ENCODE measurements at regions not wholly inside any gene's neighbourhood (a gene's known extent, or its start where the extent isn't known, plus 50 kb on each side); places are given as distances from the start of the nearest gene placed in this dataset.

DNA sequence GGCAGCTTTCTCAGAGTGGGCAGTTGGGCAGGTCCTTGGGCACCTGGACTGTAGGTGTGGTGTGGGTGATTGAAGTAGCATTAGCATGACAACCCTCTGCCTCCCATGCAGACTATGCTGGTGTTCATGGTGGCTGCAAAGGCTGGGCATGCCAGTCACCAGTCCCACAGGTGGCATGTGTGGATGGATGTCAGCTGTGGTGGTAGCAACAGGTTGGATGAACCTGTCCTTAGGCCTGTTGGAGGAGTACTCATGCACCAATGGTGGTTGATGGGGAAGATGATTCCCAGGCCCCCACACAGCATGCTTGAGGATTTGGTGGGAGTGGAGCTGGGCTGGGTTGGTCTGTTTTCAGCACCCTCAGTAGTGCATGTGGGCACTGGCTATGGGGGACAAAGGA is 251.1 kb downstream of the PAX1 start:
- H3K27ac ChIP-seq: no peak overlapping the region
- intact Hi-C loops (cut with DNase I): no loop called here
- H3K36me3 ChIP-seq (replicated peaks in 1 of 2): no peaks in the 10 kb centered on the region
- no peak overlapping the region for H3K4me3 ChIP-seq
- TF ChIP-seq, protein P1, sequence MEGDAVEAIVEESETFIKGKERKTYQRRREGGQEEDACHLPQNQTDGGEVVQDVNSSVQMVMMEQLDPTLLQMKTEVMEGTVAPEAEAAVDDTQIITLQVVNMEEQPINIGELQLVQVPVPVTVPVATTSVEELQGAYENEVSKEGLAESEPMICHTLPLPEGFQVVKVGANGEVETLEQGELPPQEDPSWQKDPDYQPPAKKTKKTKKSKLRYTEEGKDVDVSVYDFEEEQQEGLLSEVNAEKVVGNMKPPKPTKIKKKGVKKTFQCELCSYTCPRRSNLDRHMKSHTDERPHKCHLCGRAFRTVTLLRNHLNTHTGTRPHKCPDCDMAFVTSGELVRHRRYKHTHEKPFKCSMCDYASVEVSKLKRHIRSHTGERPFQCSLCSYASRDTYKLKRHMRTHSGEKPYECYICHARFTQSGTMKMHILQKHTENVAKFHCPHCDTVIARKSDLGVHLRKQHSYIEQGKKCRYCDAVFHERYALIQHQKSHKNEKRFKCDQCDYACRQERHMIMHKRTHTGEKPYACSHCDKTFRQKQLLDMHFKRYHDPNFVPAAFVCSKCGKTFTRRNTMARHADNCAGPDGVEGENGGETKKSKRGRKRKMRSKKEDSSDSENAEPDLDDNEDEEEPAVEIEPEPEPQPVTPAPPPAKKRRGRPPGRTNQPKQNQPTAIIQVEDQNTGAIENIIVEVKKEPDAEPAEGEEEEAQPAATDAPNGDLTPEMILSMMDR (IDR thresholded peaks at IDR 0.05): no peak
- no peak for TF ChIP-seq POLR2A (IDR thresholded peaks at IDR 0.05)
- H3K9me3 ChIP-seq (replicated peaks in 1 of 3): peaks cover 0 to 4% (median 0%) of the 10 kb centered on the region in 3 donors
- H3K4me1 ChIP-seq (replicated peaks in 1 of 2): no peaks in the 10 kb centered on the region
- no peaks in the 10 kb centered on the region for H3K27me3 ChIP-seq
- DNase-seq: no peak

GRCh38 chr20:21947406-21947805 is 241.9 kb downstream of the PAX1 start:
- no peaks in the 10 kb centered on the region for H3K9me3 ChIP-seq (replicated peaks in 1 of 3)
- 48 to 53% (median 50%) methylated on average over 2 of the region's 2 CpGs for WGBS, 4 donors
- no peaks in the 10 kb centered on the region for H3K36me3 ChIP-seq (replicated peaks in 1 of 2)
- no peaks in the 10 kb centered on the region for H3K4me1 ChIP-seq (replicated peaks in 1 of 2)
- intact Hi-C loops (cut with DNase I): no loop called here
- no peak overlapping the region for H3K27ac ChIP-seq
- DNase-seq: no peak
- no peak for TF ChIP-seq POLR2A (IDR thresholded peaks at IDR 0.05)
- TF ChIP-seq, protein P1 (IDR thresholded peaks at IDR 0.05): no peak
- H3K27me3 ChIP-seq: no peaks in the 10 kb centered on the region
- H3K4me3 ChIP-seq: no peak overlapping the region

DNA sequence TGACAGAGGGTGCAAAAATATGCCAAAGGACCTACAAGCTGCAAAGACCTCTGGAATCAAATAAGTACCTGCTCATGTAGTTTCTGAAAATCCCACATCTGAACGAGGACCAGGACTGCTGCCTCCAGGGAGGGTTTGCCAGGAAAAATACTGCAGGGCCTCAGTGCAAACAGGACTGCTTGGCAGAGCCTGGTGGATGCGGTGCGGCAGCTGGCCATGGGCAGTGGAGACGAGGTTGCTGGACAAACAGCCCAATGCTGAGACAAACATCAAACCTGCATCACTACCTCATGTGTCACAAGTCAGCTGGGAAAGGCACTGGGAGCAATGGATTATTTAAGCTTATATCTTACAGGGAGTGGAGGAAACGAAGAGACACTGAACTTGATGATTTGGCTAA is 238.8 kb downstream of the PAX1 start:
- TF ChIP-seq POLR2A (IDR thresholded peaks at IDR 0.05): no peak
- TF ChIP-seq, protein P1 (IDR thresholded peaks at IDR 0.05): no peak
- 72 to 82% (median 76%) methylated on average over 5 of the region's 5 CpGs for WGBS, 4 donors
- H3K4me1 ChIP-seq (replicated peaks in 1 of 2): no peaks in the 10 kb centered on the region

DNA sequence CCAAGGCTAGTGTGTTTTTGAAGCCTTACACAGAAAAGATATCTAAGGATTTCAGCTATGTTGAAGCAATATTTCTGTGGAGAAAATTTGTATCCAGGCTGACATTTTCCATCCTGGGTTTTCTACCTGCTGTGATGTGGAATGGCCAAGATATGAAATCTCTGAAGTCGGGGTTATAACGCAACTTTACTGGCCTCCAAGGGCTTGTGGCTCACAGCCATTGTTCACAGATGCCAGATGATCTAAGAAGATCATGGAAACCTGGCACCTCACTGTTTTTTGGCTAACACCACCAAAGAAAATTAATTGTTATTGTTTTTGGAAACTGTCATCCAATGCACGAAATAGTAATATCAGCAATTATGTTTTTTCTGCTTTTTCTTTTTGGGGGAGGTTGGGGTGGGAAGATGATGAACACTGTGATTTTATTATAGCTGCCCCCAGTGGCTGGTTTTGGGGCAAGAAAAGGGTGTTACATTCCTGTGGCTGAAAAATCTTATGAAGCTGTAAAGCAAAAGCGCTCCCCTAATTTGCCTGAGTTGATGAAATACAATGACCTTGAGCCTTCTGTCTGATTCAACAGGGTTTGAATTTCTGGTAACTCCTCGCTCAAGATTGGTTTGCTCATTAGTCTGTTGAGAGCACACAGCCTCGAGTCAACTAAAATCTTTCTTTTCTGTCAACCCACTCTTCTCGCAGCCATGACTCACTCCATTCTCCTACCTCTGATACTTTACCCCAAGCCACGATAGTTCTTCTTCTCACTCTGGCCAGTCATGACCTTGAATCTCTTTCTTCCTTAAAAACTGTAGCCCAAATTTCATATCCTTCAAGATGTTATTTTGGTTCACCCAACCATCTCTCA is 236.7 kb downstream of the PAX1 start:
- WGBS, 4 donors: 54 to 61% (median 60%) methylated on average over 8 of the region's 8 CpGs
- no peak overlapping the region for H3K4me3 ChIP-seq

More for the DNA sequence above, 238.8 kb downstream of the PAX1 start:
- Histone ChIP-seq H3K27me3 (no peaks in the 10 kb centered on the region), H3K9me3 (replicated peaks in 1 of 3) (no peaks in the 10 kb centered on the region), H3K27ac (no peak overlapping the region), H3K36me3 (replicated peaks in 1 of 2) (no peaks in the 10 kb centered on the region), H3K4me3 (no peak overlapping the region)
- intact Hi-C loops (cut with DNase I): no loop called here
- no peak for DNase-seq

More for the DNA sequence above, 236.7 kb downstream of the PAX1 start:
- TF ChIP-seq, protein P1 (IDR thresholded peaks at IDR 0.05): no peak
- no peak for TF ChIP-seq POLR2A (IDR thresholded peaks at IDR 0.05)
- H3K4me1 ChIP-seq (replicated peaks in 1 of 2): no peaks in the 10 kb centered on the region
- no peaks in the 10 kb centered on the region for H3K27me3 ChIP-seq
- no peaks in the 10 kb centered on the region for H3K36me3 ChIP-seq (replicated peaks in 1 of 2)
- no peak for DNase-seq
- H3K9me3 ChIP-seq (replicated peaks in 1 of 3): no peaks in the 10 kb centered on the region
- intact Hi-C loops (cut with DNase I): no loop called here
- no peak overlapping the region for H3K27ac ChIP-seq
